K562 (cell line): ENCODE measurements at regions not wholly inside any gene's neighbourhood (a gene's known extent, or its start where the extent isn't known, plus 50 kb on each side); places are given as distances from the start of the nearest gene placed in this dataset.

Experiments used
- ATAC-seq: fragments of 200-7000 bp; cut with Tn5 transposase; 3 replicates; pipeline ENCODE4 v1.9.1; 2020; ENCODE audit warnings: moderate library complexity
- BruUV-seq: library from RNA; stranded (reverse); fragments of 400-500 nt; replicated peaks from 2 replicates; lab custom pipeline; 2021; lab: Mats Ljungman, UMichigan
- CTCF ChIA-PET: fragments of 300-600 bp; formaldehyde crosslinking; extraction: SDS; loops from one replicate; lab custom pipeline; 2021; ENCODE audit warnings: low intra/inter-chr PET ratio; lab: Yijun Ruan, JAX
- POLR2A ChIA-PET: fragments of 300-600, 350-650 bp; sonication (Branson Sonifier 250); formaldehyde crosslinking; extraction: SDS; loops from one replicate; lab custom pipeline; 2021; ENCODE audit warnings: antibody characterized with exemption, inconsistent platforms; lab: Yijun Ruan, JAX
- DNase-seq, 4 experiments: peaks; one replicate each; pipeline versions ENCODE4 v3.0.0 to v3.0.0-alpha.2; 2011 to 2018; ENCODE audit warnings: low spot score in 3 of 4, mixed read lengths in 3 of 4; ENCODE audit errors: extremely low read depth in 1 of 4
- FAIRE-seq: peaks from 2 replicates; lab custom pipeline; 2011; peaks lifted over from hg19 to GRCh38; lab: Jason Lieb, UNC
- H2AFZ ChIP-seq: 2 replicates; pipeline ENCODE4 v1.6.0; 2011; ENCODE audit warnings: low read depth, low read length, control low read depth, inconsistent platforms
- H3K27ac ChIP-seq: fragments of 200-600 bp; 3 replicates; pipeline ENCODE4 v1.8.0; 2011; ENCODE audit warnings: low read depth, mild to moderate bottlenecking, control low read depth, inconsistent platforms, low read length, moderate library complexity, mixed read lengths; ENCODE audit errors: extremely low read depth
- H3K27me3 ChIP-seq, 2 experiments: fragments of 300-600 bp in 1 of 2; 2 replicates in 1 of 2; 3 replicates in 1 of 2; pipeline versions ENCODE4 v1.6.0 to v1.8.0; 2011; ENCODE audit warnings: inconsistent platforms in 2 of 2, low read length in 2 of 2, mild to moderate bottlenecking in 1 of 2, mixed read lengths in 1 of 2, moderate library complexity in 1 of 2; ENCODE audit not compliant: control insufficient read depth in 2 of 2, insufficient read depth in 2 of 2
- H3K36me3 ChIP-seq: fragments of 300-600 bp; 3 replicates; pipeline ENCODE4 v1.8.0; 2011; ENCODE audit warnings: mild to moderate bottlenecking, low read length, inconsistent platforms; ENCODE audit not compliant: control insufficient read depth, insufficient read depth
- H3K4me1 ChIP-seq, 2 experiments: fragments of 200-600 bp in 1 of 2; replicated peaks in 1 of 2; 2 replicates in 1 of 2; 3 replicates in 1 of 2; pipeline versions ENCODE4 v1.5.1 to v1.8.0; 2011; ENCODE audit warnings: inconsistent platforms in 2 of 2, low read length in 2 of 2, mild to moderate bottlenecking in 1 of 2, mixed read lengths in 1 of 2, moderate library complexity in 1 of 2; ENCODE audit not compliant: control insufficient read depth in 2 of 2, insufficient read depth in 2 of 2
- H3K4me2 ChIP-seq: 2 replicates; pipeline ENCODE4 v1.6.1; 2011; ENCODE audit warnings: low read length, control low read depth, inconsistent platforms, mixed read lengths; ENCODE audit not compliant: insufficient read depth
- H3K4me3 ChIP-seq: fragments of 200-600 bp; sonication (generic), shearing (Covaris generic); 2 replicates; pipeline ENCODE4 v1.5.1; 2016; ENCODE audit warnings: control low read depth, inconsistent platforms
- H3K79me2 ChIP-seq: fragments of 200-600 bp; 3 replicates; pipeline ENCODE4 v1.8.0; 2011; ENCODE audit warnings: low read length, inconsistent platforms; ENCODE audit not compliant: control insufficient read depth, insufficient read depth
- H3K9ac ChIP-seq, 2 experiments: 2 replicates each; pipeline versions ENCODE4 v1.6.0 to v1.6.1; 2011; ENCODE audit warnings: low read depth in 2 of 2, low read length in 2 of 2, control low read depth in 1 of 2, inconsistent platforms in 1 of 2, mild to moderate bottlenecking in 1 of 2, mixed read lengths in 1 of 2; ENCODE audit not compliant: insufficient read depth in 1 of 2
- H3K9me1 ChIP-seq: one replicate; pipeline ENCODE4 v1.6.0; 2011; ENCODE audit warnings: inconsistent platforms, mild to moderate bottlenecking, low read length, moderate library complexity; ENCODE audit not compliant: control insufficient read depth, insufficient read depth
- H3K9me3 ChIP-seq: replicated peaks from 2 replicates; pipeline ENCODE4 v1.5.1; 2011; ENCODE audit warnings: low read depth, low read length, inconsistent platforms; ENCODE audit not compliant: control insufficient read depth, insufficient read depth
- H4K20me1 ChIP-seq: replicated peaks from 2 replicates; pipeline ENCODE4 v1.6.1; 2011; ENCODE audit warnings: low read length, inconsistent platforms, mixed read lengths; ENCODE audit not compliant: control insufficient read depth, insufficient read depth
- ARID3A ChIP-seq: IDR thresholded peaks from 2 replicates; pipeline ENCODE4 v1.6.1; 2012; ENCODE audit warnings: low read depth, low read length, improper control_type of control experiment, borderline replicate concordance
- CCNT2 ChIP-seq: IDR thresholded peaks from 2 replicates; pipeline ENCODE4 v1.6.1; 2011; ENCODE audit warnings: borderline replicate concordance, low read depth, mild to moderate bottlenecking, moderate library complexity, mixed read lengths, low read length; ENCODE audit not compliant: insufficient read length; ENCODE audit errors: extremely low read depth
- FOS ChIP-seq: IDR thresholded peaks from 3 replicates; pipeline ENCODE4 v1.6.1; 2011; ENCODE audit not compliant: insufficient read length; ENCODE audit errors: extremely low read depth
- MEIS2 ChIP-seq: fragments of 450-650 bp; IDR thresholded peaks from 2 replicates; pipeline ENCODE4 v1.6.1; 2014; ENCODE audit warnings: mild to moderate bottlenecking; ENCODE audit not compliant: partially characterized antibody
- PBX2 ChIP-seq, 2 experiments: IDR thresholded peaks in 1 of 2; conservative IDR thresholded peaks in 1 of 2; 2 replicates each; pipeline ENCODE4 v1.6.1; 2016; ENCODE audit warnings: low read depth in 2 of 2, mild to moderate bottlenecking in 1 of 2, missing compliant biosample characterization in 1 of 2, missing genetic modification characterization in 1 of 2, moderate library complexity in 1 of 2
- RBM17 ChIP-seq: fragments of 200-400 bp; formaldehyde crosslinking; IDR thresholded peaks from 2 replicates; pipeline ENCODE4 v1.6.1; 2017; ENCODE audit warnings: low read depth, mild to moderate bottlenecking, low read length, borderline replicate concordance
- SPI1 ChIP-seq: IDR thresholded peaks from 2 replicates; pipeline ENCODE4 v1.6.1; 2011; ENCODE audit warnings: low read depth, low read length, control low read depth, borderline replicate concordance
- ZNF12 ChIP-seq: sonication (generic); formaldehyde crosslinking; IDR thresholded peaks from 2 replicates; pipeline ENCODE4 v1.4.0; 2020; ENCODE audit warnings: mild to moderate bottlenecking, missing genetic modification reagents
- WGBS: fragments of 100-300 bp; shearing (Covaris generic); methylation state at CpG from one replicate; pipeline ENCODE4 v1.1.6; 2016; ENCODE audit warnings: low coverage, mixed read lengths; ENCODE audit not compliant: insufficient coverage; ENCODE audit errors: missing lambda C conversion rate; 5-methylcytosine and 5-hydroxymethylcytosine counted together
- in situ Hi-C: fragments of 300-500 bp; cut with MboI; formaldehyde crosslinking; loops from 4 replicates; pipeline ENCODE4 v1.15.0; 2018; ENCODE audit warnings: inconsistent platforms, mixed read lengths
- intact Hi-C: fragments of 100-400 bp; cut with micrococcal nuclease; formaldehyde crosslinking; loops from 2 replicates; pipeline ENCODE4 v1.14.2; 2022
- TF ChIP-seq, protein P1 (sequence below): fragments of 450-650 bp; IDR thresholded peaks from 2 replicates; pipeline ENCODE4 v1.6.1; 2016
- TF ChIP-seq, protein P2 (sequence below): fragments of 250-450 bp; sonication (Bioruptor Pico); IDR thresholded peaks from 2 replicates; pipeline ENCODE4 v1.4.0; 2020; ENCODE audit warnings: mild to moderate bottlenecking, moderate library complexity, borderline replicate concordance

- Histone ChIP-seq H3K9me3 (no peaks in the 10 kb centered on the region), H3K27ac (no peak overlapping the region), H3K4me3 (no peak overlapping the region), H3K4me1 (no peaks in the 10 kb centered on the region; a peak in 2 of 5 replicates), H3K27me3 (no peaks in the 10 kb centered on the region), H3K9me1 (no peaks in the 10 kb centered on the region), H2AFZ (no peak overlapping the region), H4K20me1 (no peaks in the 10 kb centered on the region), H3K4me2 (no peak overlapping the region), H3K9ac (no peak overlapping the region), H3K79me2 (no peaks in the 10 kb centered on the region), H3K36me3 (no peaks in the 10 kb centered on the region)
- 18% methylated on average over 1 of the region's 1 CpG for WGBS
- no TSS peak for BruUV-seq
- FAIRE-seq (no peak), DNase-seq (no peak), ATAC-seq (no peak)
- ChIA-PET CTCF (no interaction called here), POLR2A (interaction anchor here (0.9 kb wide), 1 partner anchor 325 kb away, joined by 3 read pairs; no protein-coding TSS in a partner anchor)
- TF ChIP-seq ARID3A (no peak), FOS (no peak), RBM17 (no peak), SPI1 (peak; percentile 90), CCNT2 (no peak), ZNF12 (CRISPR knock-in tag) (no peak), MEIS2 (peak; percentile 85), PBX2 (CRISPR knock-in tag; IDR thresholded peaks at IDR 0.05; ENCODE audit: low read depth) (no peak), PBX2 (tag; conservative IDR thresholded peaks at IDR 0.05; ENCODE audit: low read depth) (peak; percentile 50)
- TF ChIP-seq, protein P1, sequence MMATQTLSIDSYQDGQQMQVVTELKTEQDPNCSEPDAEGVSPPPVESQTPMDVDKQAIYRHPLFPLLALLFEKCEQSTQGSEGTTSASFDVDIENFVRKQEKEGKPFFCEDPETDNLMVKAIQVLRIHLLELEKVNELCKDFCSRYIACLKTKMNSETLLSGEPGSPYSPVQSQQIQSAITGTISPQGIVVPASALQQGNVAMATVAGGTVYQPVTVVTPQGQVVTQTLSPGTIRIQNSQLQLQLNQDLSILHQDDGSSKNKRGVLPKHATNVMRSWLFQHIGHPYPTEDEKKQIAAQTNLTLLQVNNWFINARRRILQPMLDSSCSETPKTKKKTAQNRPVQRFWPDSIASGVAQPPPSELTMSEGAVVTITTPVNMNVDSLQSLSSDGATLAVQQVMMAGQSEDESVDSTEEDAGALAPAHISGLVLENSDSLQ: peak; percentile 58; the same call in 1 of the 2 replicates
- TF ChIP-seq, protein P2, sequence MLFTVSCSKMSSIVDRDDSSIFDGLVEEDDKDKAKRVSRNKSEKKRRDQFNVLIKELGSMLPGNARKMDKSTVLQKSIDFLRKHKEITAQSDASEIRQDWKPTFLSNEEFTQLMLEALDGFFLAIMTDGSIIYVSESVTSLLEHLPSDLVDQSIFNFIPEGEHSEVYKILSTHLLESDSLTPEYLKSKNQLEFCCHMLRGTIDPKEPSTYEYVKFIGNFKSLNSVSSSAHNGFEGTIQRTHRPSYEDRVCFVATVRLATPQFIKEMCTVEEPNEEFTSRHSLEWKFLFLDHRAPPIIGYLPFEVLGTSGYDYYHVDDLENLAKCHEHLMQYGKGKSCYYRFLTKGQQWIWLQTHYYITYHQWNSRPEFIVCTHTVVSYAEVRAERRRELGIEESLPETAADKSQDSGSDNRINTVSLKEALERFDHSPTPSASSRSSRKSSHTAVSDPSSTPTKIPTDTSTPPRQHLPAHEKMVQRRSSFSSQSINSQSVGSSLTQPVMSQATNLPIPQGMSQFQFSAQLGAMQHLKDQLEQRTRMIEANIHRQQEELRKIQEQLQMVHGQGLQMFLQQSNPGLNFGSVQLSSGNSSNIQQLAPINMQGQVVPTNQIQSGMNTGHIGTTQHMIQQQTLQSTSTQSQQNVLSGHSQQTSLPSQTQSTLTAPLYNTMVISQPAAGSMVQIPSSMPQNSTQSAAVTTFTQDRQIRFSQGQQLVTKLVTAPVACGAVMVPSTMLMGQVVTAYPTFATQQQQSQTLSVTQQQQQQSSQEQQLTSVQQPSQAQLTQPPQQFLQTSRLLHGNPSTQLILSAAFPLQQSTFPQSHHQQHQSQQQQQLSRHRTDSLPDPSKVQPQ: no peak
- intact Hi-C loops (no loop called here), in situ Hi-C loops (no loop called here)
Measured at GRCh38 chr2:58904095-58904494, 663.0 kb upstream of the FANCL start.
